RWPE1 (cell line): ENCODE measurements at regions not wholly inside any gene's neighbourhood (a gene's known extent, or its start where the extent isn't known, plus 50 kb on each side); places are given as distances from the start of the nearest gene placed in this dataset.
A peak's percentile ranks its signal among the peaks of the same experiment; 100 is the strongest.

Source experiments
- CTCF ChIA-PET: fragments of 350-600 bp; sonication (Branson Sonifier 250); formaldehyde crosslinking; extraction: SDS; loops from one replicate; lab custom pipeline; 2021; lab: Yijun Ruan, JAX
- POLR2A ChIA-PET: fragments of 400-600 bp; formaldehyde crosslinking; extraction: SDS; loops from one replicate; lab custom pipeline; 2020; ENCODE audit warnings: antibody characterized with exemption; ENCODE audit not compliant: low non-redundant PET; lab: Yijun Ruan, JAX
- DNase-seq: peaks from one replicate; pipeline ENCODE4 v3.0.0; 2012; ENCODE audit warnings: low spot score
- H3K27ac ChIP-seq: fragments of 450-650 bp; 2 replicates; pipeline ENCODE4 v1.5.1; 2017
- TF ChIP-seq, protein P1 (sequence below): fragments of 450-650 bp; conservative IDR thresholded peaks from 2 replicates; pipeline ENCODE4 v1.5.1; 2017; ENCODE audit warnings: low read depth, mild to moderate bottlenecking

DNA sequence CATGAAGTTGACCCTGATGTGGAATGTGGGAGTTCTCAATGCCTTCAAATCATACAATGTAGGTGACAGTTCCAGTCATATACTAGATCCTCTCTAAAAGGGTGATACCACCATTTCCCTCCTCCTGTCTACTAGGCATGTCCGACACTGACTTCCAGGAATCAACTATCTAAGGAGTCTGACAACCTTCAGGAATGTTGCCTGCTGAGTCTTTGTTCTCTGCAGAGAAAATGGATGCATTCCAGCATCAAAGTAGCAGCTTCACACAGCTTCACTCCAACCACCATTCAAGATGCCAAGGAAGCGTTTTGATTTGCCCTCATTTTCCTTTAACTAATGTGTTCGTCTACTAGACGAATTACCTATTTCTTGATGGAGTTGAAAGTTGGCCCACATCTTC lies 530.2 kb downstream of the EBF1 start:
- DNase-seq: no peak
- CTCF ChIA-PET: interaction anchor here (0.7 kb wide), 1 partner anchor 27 kb away, joined by 5 read pairs; no protein-coding TSS in a partner anchor
- no peak overlapping the region for H3K27ac ChIP-seq
- POLR2A ChIA-PET: no interaction called here
- TF ChIP-seq, protein P1, sequence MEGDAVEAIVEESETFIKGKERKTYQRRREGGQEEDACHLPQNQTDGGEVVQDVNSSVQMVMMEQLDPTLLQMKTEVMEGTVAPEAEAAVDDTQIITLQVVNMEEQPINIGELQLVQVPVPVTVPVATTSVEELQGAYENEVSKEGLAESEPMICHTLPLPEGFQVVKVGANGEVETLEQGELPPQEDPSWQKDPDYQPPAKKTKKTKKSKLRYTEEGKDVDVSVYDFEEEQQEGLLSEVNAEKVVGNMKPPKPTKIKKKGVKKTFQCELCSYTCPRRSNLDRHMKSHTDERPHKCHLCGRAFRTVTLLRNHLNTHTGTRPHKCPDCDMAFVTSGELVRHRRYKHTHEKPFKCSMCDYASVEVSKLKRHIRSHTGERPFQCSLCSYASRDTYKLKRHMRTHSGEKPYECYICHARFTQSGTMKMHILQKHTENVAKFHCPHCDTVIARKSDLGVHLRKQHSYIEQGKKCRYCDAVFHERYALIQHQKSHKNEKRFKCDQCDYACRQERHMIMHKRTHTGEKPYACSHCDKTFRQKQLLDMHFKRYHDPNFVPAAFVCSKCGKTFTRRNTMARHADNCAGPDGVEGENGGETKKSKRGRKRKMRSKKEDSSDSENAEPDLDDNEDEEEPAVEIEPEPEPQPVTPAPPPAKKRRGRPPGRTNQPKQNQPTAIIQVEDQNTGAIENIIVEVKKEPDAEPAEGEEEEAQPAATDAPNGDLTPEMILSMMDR: no peak

DNA sequence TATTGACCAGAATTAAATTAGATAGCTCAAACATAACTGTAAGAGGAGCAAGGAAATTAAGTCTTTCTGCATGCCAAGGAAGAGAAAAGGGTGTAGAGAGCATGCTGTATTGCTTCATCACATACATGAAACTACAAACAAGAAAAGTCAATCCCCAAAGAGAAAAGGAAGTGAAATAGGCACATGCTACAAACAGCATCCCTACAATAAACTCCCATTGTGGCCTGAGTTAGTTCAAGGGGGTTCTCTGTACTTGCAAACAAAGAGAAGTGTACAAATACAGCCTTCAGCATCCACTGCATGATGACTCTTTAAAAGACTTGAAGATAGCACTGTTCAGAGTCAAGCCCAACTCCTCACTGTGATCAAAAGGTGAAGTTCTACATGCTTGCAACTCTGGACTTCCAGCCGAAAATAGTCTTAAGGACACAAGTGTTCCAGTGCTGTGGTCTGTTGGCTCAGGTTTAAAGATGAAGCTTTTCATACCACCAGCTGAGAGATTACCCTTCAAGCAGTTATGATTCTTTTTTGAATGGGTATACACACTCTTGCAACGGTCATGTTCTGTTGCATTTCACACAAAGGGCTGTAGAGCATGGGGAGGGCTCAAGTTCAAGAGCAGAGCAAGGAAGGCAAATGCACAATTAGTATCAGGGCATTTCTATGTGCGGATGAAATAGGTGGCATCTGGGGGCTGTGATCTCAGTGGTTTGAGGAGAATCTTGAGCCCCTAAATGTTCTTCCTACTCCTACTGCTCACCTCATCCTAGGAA lies 534.5 kb downstream of the EBF1 start:
- POLR2A ChIA-PET: no interaction called here
- CTCF ChIA-PET: no interaction called here
- no peak overlapping the region for H3K27ac ChIP-seq
- no peak for DNase-seq
- TF ChIP-seq, protein P1: no peak

DNA sequence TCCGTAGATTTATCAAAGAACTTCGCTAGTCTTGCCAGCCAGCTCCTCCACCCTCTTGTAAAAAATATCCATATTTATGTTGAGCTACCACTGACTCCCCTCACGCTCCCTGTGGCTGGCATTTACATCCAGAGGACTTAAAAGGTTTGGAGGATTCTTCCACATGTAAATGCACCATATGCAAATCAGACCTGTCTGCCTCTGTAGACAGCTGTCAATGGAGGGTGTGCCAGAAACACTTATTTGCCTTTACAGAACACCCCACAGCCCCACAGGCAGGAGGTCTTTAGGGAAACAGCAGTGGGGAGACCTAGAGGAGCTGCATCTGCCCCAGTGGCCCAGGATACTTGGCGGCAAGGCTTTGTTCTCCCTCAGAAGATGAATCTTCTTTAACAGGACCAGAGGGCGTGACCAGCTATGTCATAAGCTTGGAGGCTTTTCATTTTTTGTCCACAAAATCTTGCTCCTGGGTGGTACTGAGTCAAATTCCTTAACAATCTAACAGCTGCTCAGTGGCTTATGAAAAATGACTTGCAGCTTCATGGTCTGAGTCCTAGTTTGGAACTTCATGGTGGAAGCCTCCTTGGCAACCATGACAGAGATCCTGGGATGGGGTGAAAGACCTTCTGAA lies 535.8 kb downstream of the EBF1 start:
- TF ChIP-seq, protein P1: no peak
- ChIA-PET POLR2A (no interaction called here), CTCF (no interaction called here)
- no peak overlapping the region for H3K27ac ChIP-seq
- no peak for DNase-seq

DNA sequence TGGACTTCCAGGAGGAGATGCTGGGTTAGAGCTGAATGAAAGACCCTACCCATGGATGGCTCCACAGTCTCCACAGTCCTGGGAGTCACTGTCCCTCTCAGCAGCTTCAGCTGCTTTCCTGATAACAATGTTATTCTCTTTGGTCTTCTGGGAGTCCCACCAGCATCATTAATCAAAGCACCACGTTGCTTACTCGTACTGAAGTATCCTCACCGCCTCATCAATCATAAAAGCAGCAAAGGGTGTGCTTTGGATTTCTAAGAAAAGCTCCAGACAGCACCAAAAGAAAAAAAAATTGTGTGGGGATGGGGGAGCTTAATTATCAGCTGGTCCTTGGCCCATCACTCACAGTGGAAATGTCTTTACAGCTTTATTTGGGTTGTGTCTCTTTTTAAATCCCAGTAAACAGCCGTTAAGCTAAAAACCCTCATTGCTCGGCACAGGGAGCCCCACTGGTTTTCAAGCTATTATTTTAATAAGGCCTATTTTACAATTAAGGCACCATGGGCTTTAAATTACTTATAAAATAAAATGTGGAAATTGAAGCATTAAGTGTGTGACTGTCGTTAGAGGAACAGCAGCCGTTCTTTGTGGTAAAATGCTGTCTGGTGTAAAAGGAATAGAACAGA lies 538.0 kb downstream of the EBF1 start:
- DNase-seq: no peak
- TF ChIP-seq, protein P1: no peak
- ChIA-PET CTCF (no interaction called here), POLR2A (no interaction called here)
- H3K27ac ChIP-seq: no peak overlapping the region

GRCh38 chr5:158560170-158560569 lies 539.5 kb downstream of the EBF1 start:
- no peak overlapping the region for H3K27ac ChIP-seq
- TF ChIP-seq, protein P1: no peak
- POLR2A ChIA-PET: no interaction called here
- CTCF ChIA-PET: interaction anchor here (0.6 to 1.1 kb wide), 2 partner anchors 11 to 135 kb away, joined by 3 to 4 read pairs; no protein-coding TSS in a partner anchor
- DNase-seq: peak; percentile 51

GRCh38 chr5:158559643-158560042 lies 540.1 kb downstream of the EBF1 start:
- DNase-seq: no peak
- no peak overlapping the region for H3K27ac ChIP-seq
- TF ChIP-seq, protein P1: no peak
- CTCF ChIA-PET: interaction anchor here (0.6 kb wide), 1 partner anchor 393 kb away, joined by 6 read pairs; no protein-coding TSS in a partner anchor
- POLR2A ChIA-PET: no interaction called here
